ENCODE measurements at regions not wholly inside any gene's neighbourhood (a gene's known extent, or its start where the extent isn't known, plus 50 kb on each side); places are given as distances from the start of the nearest gene placed in this dataset.
"Not testable (repeated sequence)": the region's sequence is repeated elsewhere in the genome, so short reads cannot be mapped to it uniquely, and the experiment has no call there.

GRCh38 chr5:148733601-148734438 lies 79.5 kb upstream of the HTR4 start:
- Mint-ChIP-seq H3K4me3 (no peak overlapping the region), H3K27ac (no peak overlapping the region), H3K27me3 (ENCODE audit: low read depth in 3 of 3) (peaks cover 0 to 4% (median 0%) of the 10 kb centered on the region in 3 donors), H3K9me3 (no peaks in the 10 kb centered on the region), H3K36me3 (no peaks in the 10 kb centered on the region), H3K4me1 (no peaks in the 10 kb centered on the region)
- peak; percentile 55 to 66 (median 61) for DNase-seq

- no peaks in the 10 kb centered on the region for H3K9me3 Mint-ChIP-seq
- H3K27me3 Mint-ChIP-seq (ENCODE audit: low read depth in 3 of 3) = peaks cover 0 to 4% (median 0%) of the 10 kb centered on the region in 3 donors
- H3K36me3 Mint-ChIP-seq = no peaks in the 10 kb centered on the region
- H3K4me3 Mint-ChIP-seq = no peak overlapping the region
- H3K27ac Mint-ChIP-seq = no peak overlapping the region
- DNase-seq = no peak
- H3K4me1 Mint-ChIP-seq = no peaks in the 10 kb centered on the region
Observed at GRCh38 chr5:148734518-148734917, 80.2 kb upstream of the HTR4 start.

DNA sequence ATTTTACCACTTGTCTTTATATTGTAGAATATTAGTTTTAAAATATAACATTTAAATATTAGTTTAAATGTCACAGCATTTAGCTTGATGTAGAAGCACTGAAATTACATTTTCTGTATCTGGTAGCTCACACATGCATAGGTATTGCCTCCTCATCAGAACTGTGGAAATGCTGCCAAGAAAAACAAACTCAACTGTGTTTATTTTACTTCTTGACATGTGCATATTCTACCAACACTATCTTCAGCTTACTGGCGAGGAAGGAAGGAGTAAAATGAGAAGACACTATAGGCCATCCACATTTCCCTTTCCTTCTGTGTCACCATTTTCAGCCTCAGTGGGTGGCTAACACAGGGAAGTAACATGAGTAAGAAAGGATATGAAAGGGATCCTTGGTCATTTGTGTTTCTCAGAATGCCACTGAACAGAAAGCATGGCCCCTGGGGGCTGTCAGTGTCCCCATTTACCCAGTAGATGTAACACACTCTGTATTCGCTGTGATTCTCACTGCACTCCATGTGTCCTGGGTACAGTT lies 81.0 kb upstream of the HTR4 start:
- Mint-ChIP-seq H3K27ac (no peak overlapping the region), H3K36me3 (no peaks in the 10 kb centered on the region), H3K27me3 (ENCODE audit: low read depth in 3 of 3) (peaks cover 0 to 6% (median 0%) of the 10 kb centered on the region in 3 donors), H3K4me3 (no peak overlapping the region), H3K9me3 (no peaks in the 10 kb centered on the region), H3K4me1 (no peaks in the 10 kb centered on the region)
- DNase-seq = no peak

DNA sequence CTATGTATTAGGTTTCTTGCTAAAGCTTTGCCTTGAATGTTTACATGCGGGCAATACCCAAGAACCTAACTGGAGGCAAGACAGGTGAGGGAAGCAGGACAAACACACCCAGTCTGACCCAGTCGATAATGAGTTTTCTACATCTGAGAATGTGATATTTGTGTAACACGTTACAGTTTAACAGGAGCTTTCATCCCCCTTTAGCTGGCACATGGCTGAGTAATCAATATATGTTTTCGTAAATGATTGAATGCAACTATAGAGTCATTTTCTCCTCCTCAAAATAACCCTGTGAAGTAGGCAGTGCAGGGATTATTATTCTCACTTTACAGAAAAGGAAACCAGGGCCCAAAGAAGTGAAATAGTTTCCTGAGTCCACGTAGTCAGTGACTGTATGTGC lies 84.7 kb upstream of the HTR4 start:
- H3K36me3 Mint-ChIP-seq = no peaks in the 10 kb centered on the region
- H3K27me3 Mint-ChIP-seq (ENCODE audit: low read depth in 3 of 3) = peaks cover 0 to 7% (median 2%) of the 10 kb centered on the region in 3 donors
- no peaks in the 10 kb centered on the region for H3K9me3 Mint-ChIP-seq
- no peak overlapping the region for H3K4me3 Mint-ChIP-seq
- no peaks in the 10 kb centered on the region for H3K4me1 Mint-ChIP-seq
- no peak for DNase-seq
- H3K27ac Mint-ChIP-seq = no peak overlapping the region

GRCh38 chr5:148739524-148739923 lies 85.2 kb upstream of the HTR4 start:
- Mint-ChIP-seq H3K27me3 (ENCODE audit: low read depth in 3 of 3) (peaks cover 0 to 7% (median 2%) of the 10 kb centered on the region in 3 donors), H3K27ac (no peak overlapping the region), H3K36me3 (no peaks in the 10 kb centered on the region), H3K4me1 (no peaks in the 10 kb centered on the region), H3K4me3 (no peak overlapping the region), H3K9me3 (no peaks in the 10 kb centered on the region)
- DNase-seq = no peak

GRCh38 chr5:148740079-148740858 lies 85.9 kb upstream of the HTR4 start:
- Mint-ChIP-seq H3K36me3 (no peaks in the 10 kb centered on the region), H3K4me3 (no peak overlapping the region), H3K9me3 (no peaks in the 10 kb centered on the region), H3K27ac (peak overlapping the region in 1 of 6 donors; percentile 1), H3K27me3 (ENCODE audit: low read depth in 3 of 3) (peaks cover 0 to 8% (median 2%) of the 10 kb centered on the region in 3 donors), H3K4me1 (no peaks in the 10 kb centered on the region)
- DNase-seq = no peak

DNA sequence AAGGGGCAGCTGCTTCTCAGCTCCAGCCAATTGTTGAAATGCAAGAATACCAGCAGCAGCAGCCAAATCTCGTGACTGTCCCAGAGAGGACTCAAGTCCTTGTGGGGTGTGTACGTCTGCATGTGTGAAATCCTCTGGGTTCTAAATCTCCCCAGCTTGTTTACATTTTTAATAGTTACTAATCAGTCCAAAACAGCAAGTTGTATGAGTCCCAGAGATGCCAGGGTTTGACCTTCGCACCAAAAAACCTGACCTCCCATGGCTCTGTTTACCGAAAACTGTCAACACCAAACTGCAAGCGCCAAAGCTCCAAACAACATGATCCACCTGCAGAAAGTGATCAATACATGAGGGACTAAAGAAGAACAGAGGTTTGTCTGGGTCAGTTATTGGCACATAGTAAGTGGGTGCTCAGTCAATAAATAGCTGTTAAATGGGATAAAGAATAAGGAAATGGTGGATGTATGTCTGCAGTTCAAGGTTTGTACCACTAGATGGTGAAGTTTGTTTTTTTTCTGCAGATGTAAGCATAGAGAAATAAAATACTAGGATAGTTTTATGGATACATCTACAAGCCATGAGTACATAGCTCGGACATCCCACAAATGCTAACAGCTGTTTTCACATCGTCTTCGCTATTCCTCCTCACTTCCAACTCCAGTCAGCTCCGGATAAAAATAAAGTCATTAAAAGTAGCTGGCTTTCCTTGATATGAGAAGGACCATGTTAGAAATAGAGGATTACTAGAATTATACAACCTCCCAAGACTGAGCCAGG lies 85.3 kb upstream of the ADRB2 start:
- Mint-ChIP-seq H3K27me3 (ENCODE audit: low read depth in 3 of 3) (peaks cover 0 to 11% (median 2%) of the 10 kb centered on the region in 3 donors), H3K4me1 (no peaks in the 10 kb centered on the region), H3K27ac (no peak overlapping the region), H3K36me3 (no peaks in the 10 kb centered on the region), H3K9me3 (no peaks in the 10 kb centered on the region), H3K4me3 (no peak overlapping the region)
- peak; percentile 26 to 47 (median 39) for DNase-seq

- not testable (repeated sequence) for DNase-seq, H3K4me3 Mint-ChIP-seq, H3K4me1 Mint-ChIP-seq, H3K27ac Mint-ChIP-seq, H3K9me3 Mint-ChIP-seq, H3K36me3 Mint-ChIP-seq
- peaks cover 0 to 11% (median 2%) of the 10 kb centered on the region in 3 donors for H3K27me3 Mint-ChIP-seq (ENCODE audit: low read depth in 3 of 3)
Observed at GRCh38 chr5:148741766-148742165, 84.6 kb upstream of the ADRB2 start.

GRCh38 chr5:148744380-148744779 lies 82.0 kb upstream of the ADRB2 start:
- DNase-seq; H3K27ac Mint-ChIP-seq; H3K4me1 Mint-ChIP-seq; H3K36me3 Mint-ChIP-seq; H3K4me3 Mint-ChIP-seq; H3K9me3 Mint-ChIP-seq; H3K27me3 Mint-ChIP-seq (ENCODE audit: low read depth in 3 of 3): not testable (repeated sequence)

- H3K4me1 Mint-ChIP-seq = peaks cover 5 to 15% of the 10 kb centered on the region in 2 donors
- peaks cover 0 to 6% (median 2%) of the 10 kb centered on the region in 3 donors for H3K27me3 Mint-ChIP-seq (ENCODE audit: low read depth in 3 of 3)
- DNase-seq = no peak
- H3K36me3 Mint-ChIP-seq = no peaks in the 10 kb centered on the region
- no peaks in the 10 kb centered on the region for H3K9me3 Mint-ChIP-seq
- no peak overlapping the region for H3K27ac Mint-ChIP-seq
- H3K4me3 Mint-ChIP-seq = no peak overlapping the region
Observed at GRCh38 chr5:148746826-148747535, 79.4 kb upstream of the ADRB2 start.

DNA sequence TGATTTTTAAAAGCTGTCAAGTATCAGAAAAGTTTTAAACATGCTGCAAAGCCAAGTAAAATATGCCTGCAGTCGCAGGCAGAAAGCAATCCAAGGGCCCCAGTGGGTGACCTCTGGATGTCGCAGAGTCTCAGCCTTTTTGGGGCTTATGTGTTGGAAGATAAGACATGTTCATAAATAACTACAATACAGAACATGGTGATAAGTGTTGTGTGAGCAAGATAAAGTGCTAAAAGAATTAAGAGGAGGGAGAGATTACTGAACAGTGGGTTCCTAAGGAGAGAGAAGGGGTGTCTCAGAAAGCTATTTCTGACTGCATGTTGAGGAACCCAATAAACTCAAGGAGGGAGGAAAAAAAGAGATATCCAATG lies 78.9 kb upstream of the ADRB2 start:
- DNase-seq = no peak
- Mint-ChIP-seq H3K27ac (no peak overlapping the region), H3K4me1 (peaks cover 5 to 15% of the 10 kb centered on the region in 2 donors), H3K9me3 (no peaks in the 10 kb centered on the region), H3K36me3 (no peaks in the 10 kb centered on the region), H3K27me3 (ENCODE audit: low read depth in 3 of 3) (peaks cover 0 to 6% (median 2%) of the 10 kb centered on the region in 3 donors), H3K4me3 (no peak overlapping the region)

DNA sequence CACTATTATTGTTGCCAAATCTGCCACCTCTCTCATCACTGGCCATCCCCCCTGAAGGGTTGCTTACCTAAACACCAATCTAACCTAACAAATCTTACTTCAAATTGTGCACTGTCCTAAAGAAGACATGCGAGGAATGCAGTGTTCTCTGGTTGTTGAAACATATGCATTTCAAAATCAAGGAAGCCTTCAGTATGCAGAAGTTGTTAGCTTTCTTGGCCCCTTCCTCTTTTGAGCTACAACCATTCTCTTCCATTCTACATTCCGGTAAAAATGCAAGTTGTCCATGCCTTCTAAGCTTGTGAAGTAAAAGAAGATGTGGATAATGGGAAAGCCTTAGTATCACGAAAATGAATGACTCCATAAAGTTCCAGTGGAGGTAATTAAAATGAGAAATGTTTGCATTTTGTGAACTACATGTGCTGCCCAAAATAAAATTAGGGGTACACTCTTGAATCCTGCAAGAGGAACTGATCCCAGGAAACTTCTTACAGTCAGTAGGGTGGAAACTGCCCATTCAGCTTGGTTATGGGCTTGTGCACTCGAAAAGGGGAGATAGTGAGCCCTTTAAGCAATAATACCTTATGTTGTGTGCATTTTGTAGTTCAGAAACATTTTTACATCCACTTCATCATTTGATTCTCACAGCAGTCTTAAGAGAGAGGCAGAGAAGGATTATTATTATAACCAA lies 77.6 kb upstream of the ADRB2 start:
- Mint-ChIP-seq H3K4me1 (peaks cover 5 to 15% of the 10 kb centered on the region in 2 donors), H3K27ac (no peak overlapping the region), H3K27me3 (ENCODE audit: low read depth in 3 of 3) (peaks cover 0 to 4% (median 0%) of the 10 kb centered on the region in 3 donors), H3K9me3 (peaks cover 0 to 3% (median 0%) of the 10 kb centered on the region in 6 donors), H3K36me3 (no peaks in the 10 kb centered on the region), H3K4me3 (no peak overlapping the region)
- DNase-seq = no peak

DNA sequence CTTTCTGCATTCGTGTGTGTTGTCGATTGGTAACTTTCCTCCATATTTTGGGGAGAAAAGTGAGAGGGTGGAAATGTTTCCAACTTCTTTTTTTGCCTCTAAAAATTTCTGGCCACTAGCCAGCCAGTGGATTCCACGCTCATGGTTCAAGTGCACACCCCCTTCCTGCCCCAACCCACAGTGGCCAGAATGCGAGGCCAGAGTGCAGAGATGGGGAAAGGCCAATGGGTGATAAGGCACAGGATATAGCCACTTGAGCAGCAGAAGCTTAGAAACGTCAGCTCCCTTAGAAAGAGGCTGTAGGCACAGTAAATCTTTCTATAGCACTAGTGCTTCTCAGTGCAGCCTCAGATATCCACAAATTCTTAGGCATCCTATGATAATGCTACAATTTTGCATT lies 75.8 kb upstream of the ADRB2 start:
- Mint-ChIP-seq H3K4me3 (no peak overlapping the region), H3K27me3 (ENCODE audit: low read depth in 3 of 3) (no peaks in the 10 kb centered on the region), H3K36me3 (peaks cover 0 to 7% (median 0%) of the 10 kb centered on the region in 3 donors), H3K9me3 (peaks cover 0 to 8% (median 4%) of the 10 kb centered on the region in 6 donors), H3K4me1 (peaks cover 5 to 15% of the 10 kb centered on the region in 2 donors), H3K27ac (no peak overlapping the region)
- DNase-seq = no peak
